Cardiac fibroblast (primary cell): ENCODE measurements at regions not wholly inside any gene's neighbourhood (a gene's known extent, or its start where the extent isn't known, plus 50 kb on each side); places are given as distances from the start of the nearest gene placed in this dataset.

Experiments
- DNase-seq, 2 donors: peaks; one replicate each; pipeline versions ENCODE4 v3.0.0 to v3.0.0-alpha.2; 2010; ENCODE audit warnings: low read depth in 2 of 2
- H3K4me3 ChIP-seq, 2 donors: replicated peaks in 1 of 2; 1 replicate in 1 of 2; 2 replicates in 1 of 2; pipeline ENCODE4 v1.5.1; 2011; ENCODE audit warnings: low read depth in 2 of 2, low read length in 2 of 2, mild to moderate bottlenecking in 2 of 2, moderate library complexity in 1 of 2
- TF ChIP-seq, protein P1 (sequence below): IDR thresholded peaks from one replicate; pipeline ENCODE4 v1.5.1; 2011; ENCODE audit warnings: low read depth, mild to moderate bottlenecking, low read length, inconsistent platforms

DNA sequence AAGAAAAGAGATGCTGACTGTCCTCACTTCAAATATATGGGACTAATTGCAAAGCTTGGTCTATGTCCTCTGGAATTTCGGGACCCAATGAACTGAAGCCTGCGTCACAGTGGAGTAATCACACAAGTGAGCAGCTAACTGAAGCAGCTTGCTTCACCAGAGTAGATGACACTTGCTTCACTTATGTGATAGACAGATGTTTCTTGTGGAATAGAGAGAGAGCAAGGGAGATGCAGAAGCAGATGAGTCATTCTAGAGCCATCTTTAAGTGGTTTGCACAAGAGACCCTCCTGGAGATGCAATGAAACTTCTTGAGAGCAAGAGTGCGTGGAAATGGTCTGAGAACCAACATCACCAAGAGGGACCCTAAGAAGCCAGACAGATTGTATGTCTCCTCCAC lies 1537.1 kb upstream of the FLRT2 start:
- TF ChIP-seq, protein P1, sequence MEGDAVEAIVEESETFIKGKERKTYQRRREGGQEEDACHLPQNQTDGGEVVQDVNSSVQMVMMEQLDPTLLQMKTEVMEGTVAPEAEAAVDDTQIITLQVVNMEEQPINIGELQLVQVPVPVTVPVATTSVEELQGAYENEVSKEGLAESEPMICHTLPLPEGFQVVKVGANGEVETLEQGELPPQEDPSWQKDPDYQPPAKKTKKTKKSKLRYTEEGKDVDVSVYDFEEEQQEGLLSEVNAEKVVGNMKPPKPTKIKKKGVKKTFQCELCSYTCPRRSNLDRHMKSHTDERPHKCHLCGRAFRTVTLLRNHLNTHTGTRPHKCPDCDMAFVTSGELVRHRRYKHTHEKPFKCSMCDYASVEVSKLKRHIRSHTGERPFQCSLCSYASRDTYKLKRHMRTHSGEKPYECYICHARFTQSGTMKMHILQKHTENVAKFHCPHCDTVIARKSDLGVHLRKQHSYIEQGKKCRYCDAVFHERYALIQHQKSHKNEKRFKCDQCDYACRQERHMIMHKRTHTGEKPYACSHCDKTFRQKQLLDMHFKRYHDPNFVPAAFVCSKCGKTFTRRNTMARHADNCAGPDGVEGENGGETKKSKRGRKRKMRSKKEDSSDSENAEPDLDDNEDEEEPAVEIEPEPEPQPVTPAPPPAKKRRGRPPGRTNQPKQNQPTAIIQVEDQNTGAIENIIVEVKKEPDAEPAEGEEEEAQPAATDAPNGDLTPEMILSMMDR, result no peak
- no peak for DNase-seq
- H3K4me3 ChIP-seq, result no peak overlapping the region

DNA sequence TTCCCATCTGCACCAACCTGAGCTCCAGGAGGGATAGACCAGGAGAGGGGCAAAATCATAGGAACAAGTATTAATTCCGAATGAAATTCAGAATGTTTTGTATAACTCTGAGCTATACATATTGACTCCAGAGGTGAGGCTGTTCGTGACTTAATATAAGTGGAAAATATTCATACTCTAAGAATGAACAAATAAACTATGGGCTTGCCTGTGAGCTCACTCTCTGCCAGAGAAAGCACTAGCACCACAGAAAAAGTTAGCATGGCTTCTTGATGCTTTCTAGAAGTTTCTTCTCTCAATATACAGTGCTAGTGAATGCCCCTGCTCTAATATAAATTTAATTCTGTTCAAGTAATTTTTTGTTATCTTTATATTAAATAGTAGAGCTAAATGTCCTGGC lies 1536.4 kb upstream of the FLRT2 start:
- TF ChIP-seq, protein P1, result no peak
- H3K4me3 ChIP-seq, result no peak overlapping the region
- DNase-seq, result no peak

DNA sequence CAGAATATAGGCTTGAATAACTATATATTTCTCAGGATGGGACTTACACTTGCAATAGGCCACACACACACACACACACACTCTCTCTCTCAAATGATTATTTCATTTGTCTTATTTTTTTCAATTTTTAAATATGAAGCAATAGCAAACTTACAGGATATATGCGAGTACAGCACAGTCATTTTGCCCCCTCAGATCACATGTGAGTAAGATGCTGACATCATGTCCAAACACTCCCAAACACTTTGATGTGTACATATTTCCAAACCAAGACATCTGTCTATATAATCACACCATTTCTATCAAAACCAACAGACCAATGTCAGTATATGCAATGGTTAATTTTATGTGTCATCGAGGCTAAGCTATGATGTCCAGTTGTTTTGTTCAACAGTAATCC lies 1535.9 kb upstream of the FLRT2 start:
- H3K4me3 ChIP-seq, result no peak overlapping the region
- TF ChIP-seq, protein P1, result no peak
- DNase-seq, result peak in 1 of 2 donors; percentile 16

GRCh38 chr14:84001023-84001422 lies 1528.9 kb upstream of the FLRT2 start:
- no peak overlapping the region for H3K4me3 ChIP-seq
- TF ChIP-seq, protein P1, result no peak
- DNase-seq, result no peak

GRCh38 chr14:84003346-84003745 lies 1526.6 kb upstream of the FLRT2 start:
- DNase-seq, result no peak
- TF ChIP-seq, protein P1, result no peak
- H3K4me3 ChIP-seq, result no peak overlapping the region

- TF ChIP-seq, protein P1, result no peak
- H3K4me3 ChIP-seq, result no peak overlapping the region
- peak in 1 of 2 donors; percentile 26 for DNase-seq
Observed at GRCh38 chr14:84006643-84007155, 1523.2 kb upstream of the FLRT2 start.

DNA sequence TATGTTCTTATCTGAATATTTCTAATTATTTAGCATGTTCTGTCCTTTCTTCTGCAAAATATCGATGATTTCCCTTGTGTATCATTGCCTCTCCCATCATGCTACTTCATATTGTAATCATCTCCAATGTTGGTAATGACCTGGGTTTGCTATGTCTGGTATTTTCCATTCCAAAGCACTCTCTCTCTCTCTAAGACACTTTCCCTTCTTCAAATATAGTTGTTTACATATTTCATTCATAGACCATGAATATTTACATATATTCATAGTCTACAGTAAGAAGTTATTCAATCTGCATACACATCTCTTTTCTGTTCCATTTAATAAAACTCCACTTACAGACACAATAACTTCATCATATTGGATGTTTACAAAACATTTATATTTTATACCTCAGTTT lies 1516.5 kb upstream of the FLRT2 start:
- TF ChIP-seq, protein P1, result no peak

More for the DNA sequence above, 1516.5 kb upstream of the FLRT2 start:
- H3K4me3 ChIP-seq, result no peak overlapping the region
- DNase-seq, result no peak
